Epithelial cell of proximal tubule (primary cell): ENCODE measurements at regions not wholly inside any gene's neighbourhood (a gene's known extent, or its start where the extent isn't known, plus 50 kb on each side); places are given as distances from the start of the nearest gene placed in this dataset.

Source experiments
- DNase-seq: peaks from one replicate; pipeline ENCODE4 v3.0.0-alpha.2; 2011; ENCODE audit warnings: low read depth
- H3K4me3 ChIP-seq: 2 replicates; pipeline ENCODE4 v1.5.1; 2011; ENCODE audit warnings: low read depth, mild to moderate bottlenecking, low read length
- TF ChIP-seq, protein P1 (sequence below): conservative IDR thresholded peaks from 2 replicates; pipeline ENCODE4 v1.5.1; 2012; ENCODE audit warnings: low read depth, mild to moderate bottlenecking, low read length

DNA sequence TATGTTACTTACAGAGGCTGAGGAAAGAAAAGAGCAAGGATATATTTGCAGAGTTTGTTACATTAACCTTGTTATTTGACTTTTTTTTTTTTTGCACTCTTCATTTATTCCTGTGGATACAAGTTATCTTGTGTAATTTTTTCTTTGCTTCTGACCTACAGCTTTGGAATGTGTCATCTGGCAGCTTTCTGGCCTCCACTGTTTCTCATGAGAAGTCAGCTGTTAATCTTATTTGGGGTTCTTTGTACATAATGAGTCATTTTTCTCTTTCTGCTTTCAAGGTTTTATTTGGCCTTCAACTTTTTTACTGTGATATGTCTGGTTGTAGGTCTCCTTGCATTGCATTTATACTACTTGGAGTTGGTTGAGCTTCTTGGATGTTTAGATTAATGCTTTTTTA is 333.4 kb downstream of the SMOC2 start:
- no peak for DNase-seq
- TF ChIP-seq, protein P1, sequence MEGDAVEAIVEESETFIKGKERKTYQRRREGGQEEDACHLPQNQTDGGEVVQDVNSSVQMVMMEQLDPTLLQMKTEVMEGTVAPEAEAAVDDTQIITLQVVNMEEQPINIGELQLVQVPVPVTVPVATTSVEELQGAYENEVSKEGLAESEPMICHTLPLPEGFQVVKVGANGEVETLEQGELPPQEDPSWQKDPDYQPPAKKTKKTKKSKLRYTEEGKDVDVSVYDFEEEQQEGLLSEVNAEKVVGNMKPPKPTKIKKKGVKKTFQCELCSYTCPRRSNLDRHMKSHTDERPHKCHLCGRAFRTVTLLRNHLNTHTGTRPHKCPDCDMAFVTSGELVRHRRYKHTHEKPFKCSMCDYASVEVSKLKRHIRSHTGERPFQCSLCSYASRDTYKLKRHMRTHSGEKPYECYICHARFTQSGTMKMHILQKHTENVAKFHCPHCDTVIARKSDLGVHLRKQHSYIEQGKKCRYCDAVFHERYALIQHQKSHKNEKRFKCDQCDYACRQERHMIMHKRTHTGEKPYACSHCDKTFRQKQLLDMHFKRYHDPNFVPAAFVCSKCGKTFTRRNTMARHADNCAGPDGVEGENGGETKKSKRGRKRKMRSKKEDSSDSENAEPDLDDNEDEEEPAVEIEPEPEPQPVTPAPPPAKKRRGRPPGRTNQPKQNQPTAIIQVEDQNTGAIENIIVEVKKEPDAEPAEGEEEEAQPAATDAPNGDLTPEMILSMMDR: no peak

DNA sequence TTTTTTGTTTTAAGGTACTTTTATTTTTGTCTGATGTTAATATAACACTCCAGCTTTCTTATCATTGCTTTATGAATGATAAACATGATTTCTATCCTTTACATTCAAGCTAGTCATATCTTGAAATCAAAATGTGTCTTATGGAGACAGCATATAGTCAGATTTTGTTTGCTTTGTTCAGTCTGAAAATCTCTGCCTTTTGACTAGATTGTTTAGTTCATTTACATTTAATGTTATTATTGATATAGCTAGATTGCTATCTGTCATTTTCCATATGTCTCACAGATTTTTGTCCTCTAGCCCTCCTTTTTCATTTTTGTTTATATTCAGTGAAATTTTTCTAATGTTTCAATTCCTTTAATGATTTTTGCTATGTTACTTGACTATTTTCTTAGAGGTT is 332.8 kb downstream of the SMOC2 start:
- no peak for DNase-seq
- H3K4me3 ChIP-seq: no peak overlapping the region
- TF ChIP-seq, protein P1: no peak

More for the DNA sequence above, 333.4 kb downstream of the SMOC2 start:
- no peak overlapping the region for H3K4me3 ChIP-seq

DNA sequence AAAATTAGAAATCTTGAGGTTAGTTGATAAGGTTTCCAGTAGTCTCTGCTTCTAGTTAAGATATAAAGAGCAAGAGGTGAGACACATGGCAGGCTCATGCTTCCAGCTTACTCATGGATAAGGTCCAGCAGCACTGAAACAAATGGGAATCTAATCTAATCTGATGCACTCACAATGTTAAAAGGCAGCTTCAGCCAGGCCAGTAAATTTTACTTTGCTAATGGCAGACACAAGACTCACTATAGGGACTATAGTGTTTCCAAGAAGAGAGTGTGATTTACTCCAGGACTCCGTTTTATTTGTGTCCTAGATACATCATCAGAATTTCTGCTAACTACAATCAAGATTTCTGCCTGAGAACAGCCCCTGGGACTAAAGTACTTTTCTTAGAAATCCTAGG is 324.8 kb downstream of the SMOC2 start:
- TF ChIP-seq, protein P1: no peak
- no peak overlapping the region for H3K4me3 ChIP-seq
- DNase-seq: no peak

DNA sequence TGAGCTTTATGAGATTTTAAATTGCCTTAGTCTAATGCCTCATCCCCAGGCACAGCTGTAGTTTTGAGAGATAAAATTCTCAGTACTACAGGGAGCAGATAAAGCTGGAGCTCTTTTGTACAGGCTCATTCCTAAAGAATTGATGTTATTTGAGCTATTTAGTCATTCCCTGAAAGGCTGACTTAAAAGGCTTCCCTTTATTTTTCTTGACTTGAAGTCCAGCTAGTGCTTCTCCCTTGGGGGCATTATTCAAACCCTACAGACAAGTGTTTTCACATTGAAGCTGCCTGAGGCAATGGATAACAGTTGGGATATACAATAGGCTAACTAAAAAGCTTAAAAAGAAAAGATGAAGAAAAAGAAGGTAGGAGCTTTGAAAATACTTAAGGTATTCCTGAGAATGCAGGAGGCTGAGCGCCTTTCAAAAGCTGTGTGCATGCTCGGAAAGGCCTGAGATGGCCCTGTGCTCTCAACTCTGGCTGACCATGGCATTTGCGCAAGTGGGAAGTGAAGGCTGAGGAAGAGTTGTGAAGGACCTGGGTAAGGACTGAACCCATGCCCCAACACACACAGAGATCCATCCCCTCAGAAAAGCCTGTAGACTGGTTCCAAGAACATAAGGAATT is 315.1 kb downstream of the SMOC2 start:
- no peak overlapping the region for H3K4me3 ChIP-seq
- DNase-seq: no peak
- TF ChIP-seq, protein P1: no peak

DNA sequence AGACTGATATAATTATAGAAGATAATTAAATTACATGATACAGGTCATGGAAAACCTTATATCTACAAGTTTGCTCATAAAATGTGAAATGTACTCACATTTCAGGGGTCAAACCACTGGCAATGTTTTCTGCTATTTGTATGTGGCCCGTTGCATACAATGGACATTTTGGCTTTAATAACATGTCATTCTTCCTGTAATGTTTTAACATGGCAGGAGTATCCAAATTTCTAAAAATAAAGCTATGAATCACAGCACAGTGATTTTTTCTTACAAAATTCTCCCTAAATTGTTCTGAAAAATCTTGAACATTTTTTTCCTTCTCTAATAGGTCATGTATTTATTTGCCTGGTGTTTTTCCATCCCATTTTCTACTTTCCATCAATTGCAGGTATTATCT is 305.7 kb downstream of the SMOC2 start:
- no peak for DNase-seq
- no peak overlapping the region for H3K4me3 ChIP-seq
- TF ChIP-seq, protein P1: no peak

DNA sequence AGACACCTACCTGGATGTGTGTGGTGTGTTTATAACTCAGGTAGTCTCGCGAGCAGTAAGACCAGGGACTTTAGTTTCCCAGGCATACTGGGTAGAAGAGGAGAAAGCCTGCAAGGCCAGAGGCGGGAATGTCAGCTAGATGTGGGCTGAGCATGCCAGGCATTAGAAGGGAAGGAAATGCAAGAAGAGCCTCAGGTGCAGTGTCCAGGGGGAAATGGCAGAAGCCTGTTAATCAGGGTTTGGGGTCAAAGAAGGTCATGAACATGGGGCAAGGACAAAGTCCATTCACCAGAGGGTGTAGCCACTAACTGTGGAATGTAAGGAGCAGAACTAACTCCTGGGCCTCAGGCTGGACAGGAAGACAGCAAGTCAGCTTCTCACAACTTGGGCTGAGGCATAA is 305.0 kb downstream of the SMOC2 start:
- TF ChIP-seq, protein P1: no peak
- no peak for DNase-seq

DNA sequence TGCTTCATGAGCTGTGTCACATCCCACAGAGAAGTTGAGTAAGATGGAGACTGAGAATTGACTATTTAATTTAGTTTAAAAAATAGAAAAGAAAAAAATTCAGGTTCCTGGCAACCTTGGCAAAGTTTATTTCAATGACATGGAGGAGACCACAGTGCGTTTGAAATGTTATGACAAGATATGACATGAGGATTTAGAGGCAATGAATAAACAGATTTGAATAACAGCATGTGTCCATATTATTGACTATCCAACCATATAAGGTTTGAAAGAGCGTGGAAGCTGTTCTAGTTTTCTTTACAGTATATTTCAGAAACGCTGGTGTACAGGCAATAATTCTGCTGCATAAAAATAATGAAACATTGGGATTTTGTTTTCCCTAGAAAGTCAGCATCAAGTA is 303.9 kb downstream of the SMOC2 start:
- H3K4me3 ChIP-seq: no peak overlapping the region
- TF ChIP-seq, protein P1: no peak
- DNase-seq: no peak

More for the DNA sequence above, 305.0 kb downstream of the SMOC2 start:
- no peak overlapping the region for H3K4me3 ChIP-seq
